OCI-LY3 (cell line): ENCODE measurements at regions not wholly inside any gene's neighbourhood (a gene's known extent, or its start where the extent isn't known, plus 50 kb on each side); places are given as distances from the start of the nearest gene placed in this dataset.

ENCODE experiments used
- EZH2phosphoT487 ChIP-seq: fragments of 200-600 bp; shearing (Covaris generic); IDR thresholded peaks from 2 replicates; pipeline ENCODE4 v1.6.1; 2018; ENCODE audit warnings: antibody characterized with exemption, mixed run types, low read depth
- TF ChIP-seq, protein P1 (sequence below): fragments of 200-600, 300-600 bp; sonication (generic); IDR thresholded peaks from 2 replicates; pipeline ENCODE4 v1.5.1; 2014; ENCODE audit warnings: antibody characterized with exemption, low read length, low read depth

GRCh38 chr5:43837091-43837490 is 234.1 kb downstream of the NNT start:
- TF ChIP-seq, protein P1, sequence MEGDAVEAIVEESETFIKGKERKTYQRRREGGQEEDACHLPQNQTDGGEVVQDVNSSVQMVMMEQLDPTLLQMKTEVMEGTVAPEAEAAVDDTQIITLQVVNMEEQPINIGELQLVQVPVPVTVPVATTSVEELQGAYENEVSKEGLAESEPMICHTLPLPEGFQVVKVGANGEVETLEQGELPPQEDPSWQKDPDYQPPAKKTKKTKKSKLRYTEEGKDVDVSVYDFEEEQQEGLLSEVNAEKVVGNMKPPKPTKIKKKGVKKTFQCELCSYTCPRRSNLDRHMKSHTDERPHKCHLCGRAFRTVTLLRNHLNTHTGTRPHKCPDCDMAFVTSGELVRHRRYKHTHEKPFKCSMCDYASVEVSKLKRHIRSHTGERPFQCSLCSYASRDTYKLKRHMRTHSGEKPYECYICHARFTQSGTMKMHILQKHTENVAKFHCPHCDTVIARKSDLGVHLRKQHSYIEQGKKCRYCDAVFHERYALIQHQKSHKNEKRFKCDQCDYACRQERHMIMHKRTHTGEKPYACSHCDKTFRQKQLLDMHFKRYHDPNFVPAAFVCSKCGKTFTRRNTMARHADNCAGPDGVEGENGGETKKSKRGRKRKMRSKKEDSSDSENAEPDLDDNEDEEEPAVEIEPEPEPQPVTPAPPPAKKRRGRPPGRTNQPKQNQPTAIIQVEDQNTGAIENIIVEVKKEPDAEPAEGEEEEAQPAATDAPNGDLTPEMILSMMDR = no peak
- no peak for TF ChIP-seq EZH2phosphoT487
